ENCODE measurements at regions not wholly inside any gene's neighbourhood (a gene's known extent, or its start where the extent isn't known, plus 50 kb on each side); places are given as distances from the start of the nearest gene placed in this dataset.
"Not testable (repeated sequence)": the region's sequence is repeated elsewhere in the genome, so short reads cannot be mapped to it uniquely, and the experiment has no call there.

GRCh38 chr12:71265731-71266130 is 107.9 kb upstream of the TSPAN8 start:
- not testable (repeated sequence) for TF ChIP-seq POLR2A, CTCF (IDR thresholded peaks at IDR 0.05)
